Liver (tissue), 3 donors: ENCODE measurements at regions not wholly inside any gene's neighbourhood (a gene's known extent, or its start where the extent isn't known, plus 50 kb on each side); places are given as distances from the start of the nearest gene placed in this dataset.

ENCODE experiments used
- EGR1 ChIP-seq, 2 donors: IDR thresholded peaks; 2 replicates each; pipeline ENCODE4 v1.6.1; 2016 to 2018; ENCODE audit warnings: antibody characterized with exemption in 2 of 2, low read depth in 2 of 2
- FOXA1 ChIP-seq: IDR thresholded peaks from 2 replicates; pipeline ENCODE4 v1.6.1; 2016; ENCODE audit warnings: antibody characterized with exemption
- GABPA ChIP-seq, 2 donors: IDR thresholded peaks in 1 of 2; conservative IDR thresholded peaks in 1 of 2; 2 replicates each; pipeline ENCODE4 v1.6.1; 2016; ENCODE audit warnings: antibody characterized with exemption in 2 of 2, mild to moderate bottlenecking in 1 of 2, moderate library complexity in 1 of 2
- JUND ChIP-seq, 2 donors: IDR thresholded peaks; 2 replicates each; pipeline ENCODE4 v1.6.1; 2016; ENCODE audit warnings: antibody characterized with exemption in 2 of 2
- NR2F2 ChIP-seq: IDR thresholded peaks from 2 replicates; pipeline ENCODE4 v1.6.1; 2016; ENCODE audit warnings: antibody characterized with exemption
- RAD21 ChIP-seq, 2 donors: IDR thresholded peaks; 2 replicates each; pipeline ENCODE4 v1.6.1; 2016; ENCODE audit warnings: antibody characterized with exemption in 2 of 2, mild to moderate bottlenecking in 2 of 2
- SP1 ChIP-seq: IDR thresholded peaks from 2 replicates; pipeline ENCODE4 v1.6.1; 2018; ENCODE audit warnings: antibody characterized with exemption, mild to moderate bottlenecking
- TAF1 ChIP-seq: conservative IDR thresholded peaks from 2 replicates; pipeline ENCODE4 v1.6.1; 2016; ENCODE audit warnings: antibody characterized with exemption, mild to moderate bottlenecking
- YY1 ChIP-seq: IDR thresholded peaks from 2 replicates; pipeline ENCODE4 v1.6.1; 2016; ENCODE audit warnings: antibody characterized with exemption, mild to moderate bottlenecking
- TF ChIP-seq, protein P1 (sequence below): fragments of 150-350 bp; IDR thresholded peaks from 2 replicates; pipeline ENCODE4 v1.5.1; 2017; ENCODE audit warnings: improper control_type of control experiment, low read depth, low read length; ENCODE audit not compliant: missing input control
- TF ChIP-seq, protein P2 (sequence below): IDR thresholded peaks from 2 replicates; pipeline ENCODE4 v1.6.1; 2016; ENCODE audit warnings: antibody characterized with exemption
- TF ChIP-seq, protein P3 (sequence below): IDR thresholded peaks from 2 replicates; pipeline ENCODE4 v1.6.1; 2016; ENCODE audit warnings: antibody characterized with exemption
- TF ChIP-seq, protein P4 (sequence below): IDR thresholded peaks from 2 replicates; pipeline ENCODE4 v1.6.1; 2016; ENCODE audit warnings: antibody characterized with exemption, mild to moderate bottlenecking
- donor health status: healthy.
- donor health status: healthy.

DNA sequence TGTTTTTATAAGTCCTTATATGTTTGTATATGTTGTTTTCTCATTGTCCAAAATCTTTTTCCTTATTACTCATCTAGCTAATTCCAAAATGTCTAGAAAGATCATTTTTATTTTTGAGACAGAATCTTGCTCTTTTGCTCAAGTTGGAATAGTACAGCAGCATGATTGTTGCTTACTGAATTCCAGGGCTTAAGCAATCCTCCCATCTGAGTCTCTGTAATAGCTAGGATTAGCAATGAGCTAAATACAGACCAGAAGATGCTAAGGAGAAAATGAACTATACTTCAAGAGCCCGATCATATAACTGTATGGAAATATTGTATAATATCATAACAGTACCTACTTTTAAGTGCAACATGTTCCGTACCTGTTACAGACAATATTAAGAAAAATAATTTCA, 1027.0 kb downstream of the STIM2 start:
- TF ChIP-seq RAD21 (IDR thresholded peaks at IDR 0.05) (no peak), JUND (IDR thresholded peaks at IDR 0.05) (no peak), EGR1 (IDR thresholded peaks at IDR 0.05; ENCODE audit: low read depth in 2 of 2) (no peak), TAF1 (no peak), YY1 (no peak), GABPA (IDR thresholded peaks at IDR 0.05 in 1 of 2, conservative IDR thresholded peaks at IDR 0.05 in 1 of 2) (no peak), NR2F2 (no peak), FOXA1 (no peak), SP1 (no peak)
- TF ChIP-seq, protein P1, sequence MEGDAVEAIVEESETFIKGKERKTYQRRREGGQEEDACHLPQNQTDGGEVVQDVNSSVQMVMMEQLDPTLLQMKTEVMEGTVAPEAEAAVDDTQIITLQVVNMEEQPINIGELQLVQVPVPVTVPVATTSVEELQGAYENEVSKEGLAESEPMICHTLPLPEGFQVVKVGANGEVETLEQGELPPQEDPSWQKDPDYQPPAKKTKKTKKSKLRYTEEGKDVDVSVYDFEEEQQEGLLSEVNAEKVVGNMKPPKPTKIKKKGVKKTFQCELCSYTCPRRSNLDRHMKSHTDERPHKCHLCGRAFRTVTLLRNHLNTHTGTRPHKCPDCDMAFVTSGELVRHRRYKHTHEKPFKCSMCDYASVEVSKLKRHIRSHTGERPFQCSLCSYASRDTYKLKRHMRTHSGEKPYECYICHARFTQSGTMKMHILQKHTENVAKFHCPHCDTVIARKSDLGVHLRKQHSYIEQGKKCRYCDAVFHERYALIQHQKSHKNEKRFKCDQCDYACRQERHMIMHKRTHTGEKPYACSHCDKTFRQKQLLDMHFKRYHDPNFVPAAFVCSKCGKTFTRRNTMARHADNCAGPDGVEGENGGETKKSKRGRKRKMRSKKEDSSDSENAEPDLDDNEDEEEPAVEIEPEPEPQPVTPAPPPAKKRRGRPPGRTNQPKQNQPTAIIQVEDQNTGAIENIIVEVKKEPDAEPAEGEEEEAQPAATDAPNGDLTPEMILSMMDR: no peak
- TF ChIP-seq, protein P2, sequence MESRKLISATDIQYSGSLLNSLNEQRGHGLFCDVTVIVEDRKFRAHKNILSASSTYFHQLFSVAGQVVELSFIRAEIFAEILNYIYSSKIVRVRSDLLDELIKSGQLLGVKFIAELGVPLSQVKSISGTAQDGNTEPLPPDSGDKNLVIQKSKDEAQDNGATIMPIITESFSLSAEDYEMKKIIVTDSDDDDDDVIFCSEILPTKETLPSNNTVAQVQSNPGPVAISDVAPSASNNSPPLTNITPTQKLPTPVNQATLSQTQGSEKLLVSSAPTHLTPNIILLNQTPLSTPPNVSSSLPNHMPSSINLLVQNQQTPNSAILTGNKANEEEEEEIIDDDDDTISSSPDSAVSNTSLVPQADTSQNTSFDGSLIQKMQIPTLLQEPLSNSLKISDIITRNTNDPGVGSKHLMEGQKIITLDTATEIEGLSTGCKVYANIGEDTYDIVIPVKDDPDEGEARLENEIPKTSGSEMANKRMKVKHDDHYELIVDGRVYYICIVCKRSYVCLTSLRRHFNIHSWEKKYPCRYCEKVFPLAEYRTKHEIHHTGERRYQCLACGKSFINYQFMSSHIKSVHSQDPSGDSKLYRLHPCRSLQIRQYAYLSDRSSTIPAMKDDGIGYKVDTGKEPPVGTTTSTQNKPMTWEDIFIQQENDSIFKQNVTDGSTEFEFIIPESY: no peak
- TF ChIP-seq, protein P3, sequence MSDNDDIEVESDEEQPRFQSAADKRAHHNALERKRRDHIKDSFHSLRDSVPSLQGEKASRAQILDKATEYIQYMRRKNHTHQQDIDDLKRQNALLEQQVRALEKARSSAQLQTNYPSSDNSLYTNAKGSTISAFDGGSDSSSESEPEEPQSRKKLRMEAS: no peak
- TF ChIP-seq, protein P4, sequence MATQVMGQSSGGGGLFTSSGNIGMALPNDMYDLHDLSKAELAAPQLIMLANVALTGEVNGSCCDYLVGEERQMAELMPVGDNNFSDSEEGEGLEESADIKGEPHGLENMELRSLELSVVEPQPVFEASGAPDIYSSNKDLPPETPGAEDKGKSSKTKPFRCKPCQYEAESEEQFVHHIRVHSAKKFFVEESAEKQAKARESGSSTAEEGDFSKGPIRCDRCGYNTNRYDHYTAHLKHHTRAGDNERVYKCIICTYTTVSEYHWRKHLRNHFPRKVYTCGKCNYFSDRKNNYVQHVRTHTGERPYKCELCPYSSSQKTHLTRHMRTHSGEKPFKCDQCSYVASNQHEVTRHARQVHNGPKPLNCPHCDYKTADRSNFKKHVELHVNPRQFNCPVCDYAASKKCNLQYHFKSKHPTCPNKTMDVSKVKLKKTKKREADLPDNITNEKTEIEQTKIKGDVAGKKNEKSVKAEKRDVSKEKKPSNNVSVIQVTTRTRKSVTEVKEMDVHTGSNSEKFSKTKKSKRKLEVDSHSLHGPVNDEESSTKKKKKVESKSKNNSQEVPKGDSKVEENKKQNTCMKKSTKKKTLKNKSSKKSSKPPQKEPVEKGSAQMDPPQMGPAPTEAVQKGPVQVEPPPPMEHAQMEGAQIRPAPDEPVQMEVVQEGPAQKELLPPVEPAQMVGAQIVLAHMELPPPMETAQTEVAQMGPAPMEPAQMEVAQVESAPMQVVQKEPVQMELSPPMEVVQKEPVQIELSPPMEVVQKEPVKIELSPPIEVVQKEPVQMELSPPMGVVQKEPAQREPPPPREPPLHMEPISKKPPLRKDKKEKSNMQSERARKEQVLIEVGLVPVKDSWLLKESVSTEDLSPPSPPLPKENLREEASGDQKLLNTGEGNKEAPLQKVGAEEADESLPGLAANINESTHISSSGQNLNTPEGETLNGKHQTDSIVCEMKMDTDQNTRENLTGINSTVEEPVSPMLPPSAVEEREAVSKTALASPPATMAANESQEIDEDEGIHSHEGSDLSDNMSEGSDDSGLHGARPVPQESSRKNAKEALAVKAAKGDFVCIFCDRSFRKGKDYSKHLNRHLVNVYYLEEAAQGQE: no peak
